ENCODE measurements at regions not wholly inside any gene's neighbourhood (a gene's known extent, or its start where the extent isn't known, plus 50 kb on each side); places are given as distances from the start of the nearest gene placed in this dataset.
"Not testable (repeated sequence)": the region's sequence is repeated elsewhere in the genome, so short reads cannot be mapped to it uniquely, and the experiment has no call there.

- DNase-seq, result no peak
Observed at GRCh38 chr16:86872833-86873232, 294.5 kb downstream of the FOXL1 start.

- DNase-seq, result no peak
Observed at GRCh38 chr16:86874141-86874540, 295.8 kb downstream of the FOXL1 start.

GRCh38 chr16:86876499-86876898 lies 298.1 kb downstream of the FOXL1 start:
- no peak for DNase-seq

- DNase-seq, result no peak
Observed at GRCh38 chr16:86877108-86877507, 298.8 kb downstream of the FOXL1 start.

- no peak for DNase-seq
Observed at GRCh38 chr16:86877835-86878234, 299.5 kb downstream of the FOXL1 start.

GRCh38 chr16:86878236-86879080 lies 300.1 kb downstream of the FOXL1 start:
- DNase-seq, result no peak

GRCh38 chr16:86879268-86879667 lies 300.9 kb downstream of the FOXL1 start:
- no peak for DNase-seq

GRCh38 chr16:86880316-86881117 lies 302.2 kb downstream of the FOXL1 start:
- DNase-seq, result no peak

- no peak for DNase-seq
Observed at GRCh38 chr16:86881118-86881510, 302.8 kb downstream of the FOXL1 start.

- no peak for DNase-seq
Observed at GRCh38 chr16:86881861-86882273, 303.5 kb downstream of the FOXL1 start.

- DNase-seq, result no peak
Observed at GRCh38 chr16:86882586-86883280, 304.4 kb downstream of the FOXL1 start.

GRCh38 chr16:86883583-86884389 lies 305.4 kb downstream of the FOXL1 start:
- DNase-seq, result no peak

- DNase-seq, result no peak
Observed at GRCh38 chr16:86884390-86884650, 306.0 kb downstream of the FOXL1 start.

- DNase-seq, result no peak
Observed at GRCh38 chr16:86885139-86885538, 306.8 kb downstream of the FOXL1 start.

- no peak for DNase-seq
Observed at GRCh38 chr16:86886651-86887050, 308.3 kb downstream of the FOXL1 start.

- DNase-seq, result no peak
Observed at GRCh38 chr16:86887416-86887815, 309.1 kb downstream of the FOXL1 start.

- DNase-seq, result no peak
Observed at GRCh38 chr16:86888231-86889053, 310.1 kb downstream of the FOXL1 start.

GRCh38 chr16:86889054-86889366 lies 310.7 kb downstream of the FOXL1 start:
- not testable (repeated sequence) for DNase-seq

- DNase-seq, result no peak
Observed at GRCh38 chr16:86889974-86890373, 311.6 kb downstream of the FOXL1 start.

GRCh38 chr16:86891121-86891520 lies 312.8 kb downstream of the FOXL1 start:
- no peak for DNase-seq

GRCh38 chr16:86891631-86892030 lies 313.3 kb downstream of the FOXL1 start:
- no peak for DNase-seq

GRCh38 chr16:86892509-86892908 lies 314.2 kb downstream of the FOXL1 start:
- no peak for DNase-seq

Data from COR-L47 (cell line).